Large intestine (tissue), 3 donors: ENCODE measurements at regions not wholly inside any gene's neighbourhood (a gene's known extent, or its start where the extent isn't known, plus 50 kb on each side); places are given as distances from the start of the nearest gene placed in this dataset.

Experiments used
- DNase-seq, 2 donors: peaks; one replicate each; pipeline versions ENCODE4 v3.0.0 to v3.0.0-alpha.2; 2013
- H3K27ac ChIP-seq: one replicate; pipeline ENCODE4 v1.5.1; 2013; ENCODE audit warnings: low read length
- H3K27me3 ChIP-seq: 2 replicates; pipeline ENCODE4 v1.6.1; 2013; ENCODE audit warnings: low read length; ENCODE audit not compliant: control insufficient read depth, insufficient read depth
- H3K36me3 ChIP-seq: 2 replicates; pipeline ENCODE4 v1.6.1; 2013; ENCODE audit warnings: low read length; ENCODE audit not compliant: control insufficient read depth, insufficient read depth
- H3K4me1 ChIP-seq: one replicate; pipeline ENCODE4 v1.6.1; 2013; ENCODE audit warnings: low read length; ENCODE audit not compliant: control insufficient read depth, insufficient read depth
- H3K4me3 ChIP-seq: one replicate; pipeline ENCODE4 v1.5.1; 2013; ENCODE audit warnings: low read length
- H3K9me3 ChIP-seq: one replicate; pipeline ENCODE4 v1.6.1; 2013; ENCODE audit warnings: mild to moderate bottlenecking, low read depth, low read length, moderate library complexity; ENCODE audit not compliant: control insufficient read depth
- WGBS: methylation state at CpG from one replicate; pipeline ENCODE4 v1.1.5; 2013; ENCODE audit warnings: low lambda C conversion rate; ENCODE audit not compliant: insufficient coverage; 5-methylcytosine and 5-hydroxymethylcytosine counted together

- Histone ChIP-seq H3K4me3 (no peak overlapping the region), H3K4me1 (peaks cover 3% of the 10 kb centered on the region), H3K27ac (no peak overlapping the region), H3K27me3 (no peaks in the 10 kb centered on the region), H3K9me3 (no peaks in the 10 kb centered on the region), H3K36me3 (no peaks in the 10 kb centered on the region)
- no CpG with 5 or more reads among the region's 6 CpGs for WGBS
- DNase-seq: peak in 1 of 2 donors; percentile 8
Measured at GRCh38 chr4:174423257-174423944, 98.9 kb downstream of the HPGD start.

GRCh38 chr4:174422893-174423256, 99.4 kb downstream of the HPGD start:
- H3K36me3 ChIP-seq: no peaks in the 10 kb centered on the region
- no peak for DNase-seq
- no peaks in the 10 kb centered on the region for H3K9me3 ChIP-seq
- H3K27me3 ChIP-seq: no peaks in the 10 kb centered on the region
- H3K4me3 ChIP-seq: no peak overlapping the region
- H3K4me1 ChIP-seq: peaks cover 3% of the 10 kb centered on the region
- no peak overlapping the region for H3K27ac ChIP-seq

- Histone ChIP-seq H3K36me3 (no peaks in the 10 kb centered on the region), H3K4me3 (no peak overlapping the region), H3K4me1 (peaks cover 3% of the 10 kb centered on the region), H3K9me3 (no peaks in the 10 kb centered on the region), H3K27ac (no peak overlapping the region), H3K27me3 (no peaks in the 10 kb centered on the region)
- no CpG with 5 or more reads among the region's 5 CpGs for WGBS
- DNase-seq: no peak
Measured at GRCh38 chr4:174420316-174420715, 102.0 kb downstream of the HPGD start.

GRCh38 chr4:174418640-174419212, 103.6 kb downstream of the HPGD start:
- Histone ChIP-seq H3K4me1 (peaks cover 2% of the 10 kb centered on the region), H3K36me3 (no peaks in the 10 kb centered on the region), H3K27ac (no peak overlapping the region), H3K27me3 (no peaks in the 10 kb centered on the region), H3K4me3 (no peak overlapping the region), H3K9me3 (no peaks in the 10 kb centered on the region)
- WGBS: 85% methylated on average over 4 of the region's 4 CpGs
- no peak for DNase-seq

GRCh38 chr4:174408841-174409552, 113.3 kb downstream of the HPGD start:
- H3K36me3 ChIP-seq: no peaks in the 10 kb centered on the region
- 86% methylated on average over 1 of the region's 8 CpGs for WGBS
- DNase-seq: no peak
- H3K9me3 ChIP-seq: no peaks in the 10 kb centered on the region
- H3K4me1 ChIP-seq: no peaks in the 10 kb centered on the region
- no peak overlapping the region for H3K27ac ChIP-seq
- H3K27me3 ChIP-seq: no peaks in the 10 kb centered on the region
- H3K4me3 ChIP-seq: no peak overlapping the region

GRCh38 chr4:174406383-174406782, 115.9 kb downstream of the HPGD start:
- H3K27ac ChIP-seq: no peak overlapping the region
- no peak overlapping the region for H3K4me3 ChIP-seq
- H3K36me3 ChIP-seq: no peaks in the 10 kb centered on the region
- no peak for DNase-seq
- H3K4me1 ChIP-seq: no peaks in the 10 kb centered on the region
- WGBS: 83% methylated on average over 1 of the region's 3 CpGs
- no peaks in the 10 kb centered on the region for H3K27me3 ChIP-seq
- no peaks in the 10 kb centered on the region for H3K9me3 ChIP-seq

- no peak for DNase-seq
- 94% methylated on average over 2 of the region's 3 CpGs for WGBS
- no peaks in the 10 kb centered on the region for H3K27me3 ChIP-seq
- H3K4me1 ChIP-seq: no peaks in the 10 kb centered on the region
- H3K4me3 ChIP-seq: no peak overlapping the region
- no peaks in the 10 kb centered on the region for H3K9me3 ChIP-seq
- no peak overlapping the region for H3K27ac ChIP-seq
- no peaks in the 10 kb centered on the region for H3K36me3 ChIP-seq
Measured at GRCh38 chr4:174405923-174406322, 116.4 kb downstream of the HPGD start.

GRCh38 chr4:174404677-174405076, 117.6 kb downstream of the HPGD start:
- Histone ChIP-seq H3K36me3 (no peaks in the 10 kb centered on the region), H3K9me3 (no peaks in the 10 kb centered on the region), H3K4me1 (no peaks in the 10 kb centered on the region), H3K27ac (no peak overlapping the region), H3K27me3 (no peaks in the 10 kb centered on the region), H3K4me3 (no peak overlapping the region)
- DNase-seq: no peak
- WGBS: no CpG with 5 or more reads among the region's 1 CpG

GRCh38 chr4:174403177-174403543, 119.1 kb downstream of the HPGD start:
- H3K4me1 ChIP-seq: no peaks in the 10 kb centered on the region
- no peak overlapping the region for H3K27ac ChIP-seq
- no peak for DNase-seq
- H3K27me3 ChIP-seq: no peaks in the 10 kb centered on the region
- 50% methylated on average over 1 of the region's 6 CpGs for WGBS
- H3K9me3 ChIP-seq: no peaks in the 10 kb centered on the region
- H3K36me3 ChIP-seq: no peaks in the 10 kb centered on the region
- no peak overlapping the region for H3K4me3 ChIP-seq

GRCh38 chr4:174402470-174403176, 118.9 kb downstream of the CEP44 start:
- no peak overlapping the region for H3K27ac ChIP-seq
- no peaks in the 10 kb centered on the region for H3K27me3 ChIP-seq
- H3K36me3 ChIP-seq: no peaks in the 10 kb centered on the region
- no peak overlapping the region for H3K4me3 ChIP-seq
- H3K9me3 ChIP-seq: no peaks in the 10 kb centered on the region
- WGBS: 63% methylated on average over 1 of the region's 3 CpGs
- DNase-seq: no peak
- H3K4me1 ChIP-seq: no peaks in the 10 kb centered on the region
